ENCODE measurements at regions not wholly inside any gene's neighbourhood (a gene's known extent, or its start where the extent isn't known, plus 50 kb on each side); places are given as distances from the start of the nearest gene placed in this dataset.

- H3K27me3 Mint-ChIP-seq (ENCODE audit: unreplicated experiment): peaks cover 4% of the 10 kb centered on the region
- no peak for DNase-seq
- H3K36me3 Mint-ChIP-seq (ENCODE audit: unreplicated experiment): no peaks in the 10 kb centered on the region
- no peaks in the 10 kb centered on the region for H3K4me1 Mint-ChIP-seq (ENCODE audit: low read depth, unreplicated experiment)
- H3K9me3 Mint-ChIP-seq (ENCODE audit: unreplicated experiment): no peaks in the 10 kb centered on the region
- H3K4me3 Mint-ChIP-seq (ENCODE audit: unreplicated experiment): no peak overlapping the region
- H3K27ac Mint-ChIP-seq (ENCODE audit: unreplicated experiment): no peak overlapping the region
- TF ChIP-seq, protein P1, sequence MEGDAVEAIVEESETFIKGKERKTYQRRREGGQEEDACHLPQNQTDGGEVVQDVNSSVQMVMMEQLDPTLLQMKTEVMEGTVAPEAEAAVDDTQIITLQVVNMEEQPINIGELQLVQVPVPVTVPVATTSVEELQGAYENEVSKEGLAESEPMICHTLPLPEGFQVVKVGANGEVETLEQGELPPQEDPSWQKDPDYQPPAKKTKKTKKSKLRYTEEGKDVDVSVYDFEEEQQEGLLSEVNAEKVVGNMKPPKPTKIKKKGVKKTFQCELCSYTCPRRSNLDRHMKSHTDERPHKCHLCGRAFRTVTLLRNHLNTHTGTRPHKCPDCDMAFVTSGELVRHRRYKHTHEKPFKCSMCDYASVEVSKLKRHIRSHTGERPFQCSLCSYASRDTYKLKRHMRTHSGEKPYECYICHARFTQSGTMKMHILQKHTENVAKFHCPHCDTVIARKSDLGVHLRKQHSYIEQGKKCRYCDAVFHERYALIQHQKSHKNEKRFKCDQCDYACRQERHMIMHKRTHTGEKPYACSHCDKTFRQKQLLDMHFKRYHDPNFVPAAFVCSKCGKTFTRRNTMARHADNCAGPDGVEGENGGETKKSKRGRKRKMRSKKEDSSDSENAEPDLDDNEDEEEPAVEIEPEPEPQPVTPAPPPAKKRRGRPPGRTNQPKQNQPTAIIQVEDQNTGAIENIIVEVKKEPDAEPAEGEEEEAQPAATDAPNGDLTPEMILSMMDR (IDR thresholded peaks at IDR 0.05; ENCODE audit: partially characterized antibody, unreplicated experiment): no peak
Observed at GRCh38 chr12:19895246-19896020, 456.1 kb downstream of the AEBP2 start.

DNA sequence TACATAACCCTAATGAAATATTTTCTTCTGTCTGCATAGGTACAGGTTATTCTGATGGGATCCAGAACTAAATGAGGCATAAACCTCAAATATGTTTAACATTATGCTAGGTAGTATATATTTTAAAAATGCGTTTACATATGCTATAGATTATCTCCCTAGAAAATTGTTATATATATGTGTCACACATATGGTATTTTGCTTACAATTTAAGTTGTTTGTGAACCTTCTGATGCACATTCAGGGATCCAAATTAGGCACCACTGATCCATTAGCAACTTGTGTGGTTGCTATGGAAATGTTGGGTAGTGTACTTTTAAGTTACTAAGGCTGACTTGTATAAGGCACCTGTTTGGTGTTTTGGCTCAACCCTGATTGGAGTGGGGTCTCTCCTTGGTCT, 456.7 kb downstream of the AEBP2 start:
- H3K9me3 Mint-ChIP-seq (ENCODE audit: unreplicated experiment): no peaks in the 10 kb centered on the region
- peaks cover 4% of the 10 kb centered on the region for H3K27me3 Mint-ChIP-seq (ENCODE audit: unreplicated experiment)
- TF ChIP-seq, protein P1 (IDR thresholded peaks at IDR 0.05; ENCODE audit: partially characterized antibody, unreplicated experiment): no peak
- no peaks in the 10 kb centered on the region for H3K36me3 Mint-ChIP-seq (ENCODE audit: unreplicated experiment)
- no peak overlapping the region for H3K27ac Mint-ChIP-seq (ENCODE audit: unreplicated experiment)
- no peak overlapping the region for H3K4me3 Mint-ChIP-seq (ENCODE audit: unreplicated experiment)
- DNase-seq: no peak
- H3K4me1 Mint-ChIP-seq (ENCODE audit: low read depth, unreplicated experiment): no peaks in the 10 kb centered on the region

- no peak overlapping the region for H3K4me3 Mint-ChIP-seq (ENCODE audit: unreplicated experiment)
- H3K9me3 Mint-ChIP-seq (ENCODE audit: unreplicated experiment): no peaks in the 10 kb centered on the region
- H3K4me1 Mint-ChIP-seq (ENCODE audit: low read depth, unreplicated experiment): no peaks in the 10 kb centered on the region
- no peak for DNase-seq
- TF ChIP-seq, protein P1 (IDR thresholded peaks at IDR 0.05; ENCODE audit: partially characterized antibody, unreplicated experiment): no peak
- peaks cover 4% of the 10 kb centered on the region for H3K27me3 Mint-ChIP-seq (ENCODE audit: unreplicated experiment)
- no peak overlapping the region for H3K27ac Mint-ChIP-seq (ENCODE audit: unreplicated experiment)
- H3K36me3 Mint-ChIP-seq (ENCODE audit: unreplicated experiment): no peaks in the 10 kb centered on the region
Observed at GRCh38 chr12:19896534-19896933, 457.2 kb downstream of the AEBP2 start.

GRCh38 chr12:19897900-19898408, 458.7 kb downstream of the AEBP2 start:
- Mint-ChIP-seq H3K4me1 (ENCODE audit: low read depth, unreplicated experiment) (no peaks in the 10 kb centered on the region), H3K4me3 (ENCODE audit: unreplicated experiment) (no peak overlapping the region), H3K9me3 (ENCODE audit: unreplicated experiment) (no peaks in the 10 kb centered on the region), H3K27me3 (ENCODE audit: unreplicated experiment) (peaks cover 4% of the 10 kb centered on the region), H3K36me3 (ENCODE audit: unreplicated experiment) (no peaks in the 10 kb centered on the region), H3K27ac (ENCODE audit: unreplicated experiment) (no peak overlapping the region)
- TF ChIP-seq, protein P1 (IDR thresholded peaks at IDR 0.05; ENCODE audit: partially characterized antibody, unreplicated experiment): no peak
- no peak for DNase-seq

DNA sequence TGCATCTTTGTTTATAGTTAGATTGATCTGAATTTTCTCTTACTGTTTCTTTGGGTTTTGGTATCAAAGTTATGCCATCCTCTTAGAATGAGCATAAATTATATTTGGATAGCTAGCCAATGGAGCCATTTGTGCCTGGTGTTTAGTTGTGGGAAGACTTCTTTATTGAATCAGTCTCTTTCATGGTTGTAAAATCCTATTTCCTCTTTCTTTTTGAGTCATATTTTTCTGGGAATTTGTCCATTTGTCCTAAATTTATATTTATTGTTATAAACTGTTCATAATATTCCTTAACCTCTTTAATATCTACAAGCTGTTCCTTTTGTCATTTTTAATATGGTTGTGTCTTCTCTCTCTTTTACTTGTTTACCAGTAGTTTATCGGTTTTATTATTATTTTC, 462.5 kb downstream of the AEBP2 start:
- Mint-ChIP-seq H3K27ac (ENCODE audit: unreplicated experiment) (no peak overlapping the region), H3K4me1 (ENCODE audit: low read depth, unreplicated experiment) (peaks cover 3% of the 10 kb centered on the region), H3K9me3 (ENCODE audit: unreplicated experiment) (no peaks in the 10 kb centered on the region), H3K27me3 (ENCODE audit: unreplicated experiment) (peaks cover under 1% of the 10 kb centered on the region), H3K36me3 (ENCODE audit: unreplicated experiment) (no peaks in the 10 kb centered on the region), H3K4me3 (ENCODE audit: unreplicated experiment) (no peak overlapping the region)
- TF ChIP-seq, protein P1 (IDR thresholded peaks at IDR 0.05; ENCODE audit: partially characterized antibody, unreplicated experiment): no peak
- DNase-seq: no peak
